ENCODE measurements at regions not wholly inside any gene's neighbourhood (a gene's known extent, or its start where the extent isn't known, plus 50 kb on each side); places are given as distances from the start of the nearest gene placed in this dataset.

GRCh38 chr15:30030345-30030744 lies 52.4 kb upstream of the GOLGA8J start:
- TF ChIP-seq CTCF (conservative IDR thresholded peaks at IDR 0.05), result peak; percentile 43
- TF ChIP-seq EZH2 (IDR thresholded peaks at IDR 0.05; ENCODE audit: low read depth), result no peak
